Activated T-cell treated with anti-CD3 and anti-CD28 coated beads, Interleukin-2, amount 50 U/mL, for 1 hour (primary cell): ENCODE measurements at regions not wholly inside any gene's neighbourhood (a gene's known extent, or its start where the extent isn't known, plus 50 kb on each side); places are given as distances from the start of the nearest gene placed in this dataset.
"Not testable (repeated sequence)": the region's sequence is repeated elsewhere in the genome, so short reads cannot be mapped to it uniquely, and the experiment has no call there.

Experiments
- DNase-seq: peaks from one replicate; pipeline ENCODE4 v3.0.0-alpha.2; 2020

- DNase-seq, result no peak
These were observed 107.4 kb upstream of the NDUFV2 start for GRCh38 chr18:8995096-8995495.

GRCh38 chr18:8996771-8997432 lies 105.6 kb upstream of the NDUFV2 start:
- DNase-seq, result no peak

DNA sequence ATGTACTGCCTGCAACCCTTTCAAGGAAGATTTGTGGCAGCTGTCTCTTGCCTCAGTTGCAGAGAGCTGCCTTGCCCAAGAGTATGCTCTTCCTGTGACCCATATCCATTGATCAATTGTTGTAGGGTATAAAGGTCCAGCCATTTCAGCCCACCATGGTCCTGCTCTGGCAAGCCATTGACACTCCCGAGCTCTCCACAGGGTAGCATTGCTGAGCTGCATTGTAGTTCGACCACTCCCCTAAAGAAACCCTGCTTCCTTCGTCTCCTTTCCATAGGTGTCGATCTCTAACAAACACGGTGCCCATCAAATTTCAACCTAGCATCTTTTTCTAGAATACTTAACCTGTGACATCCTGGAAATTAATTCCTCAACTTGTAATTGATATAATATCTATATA lies 104.9 kb upstream of the NDUFV2 start:
- no peak for DNase-seq

DNA sequence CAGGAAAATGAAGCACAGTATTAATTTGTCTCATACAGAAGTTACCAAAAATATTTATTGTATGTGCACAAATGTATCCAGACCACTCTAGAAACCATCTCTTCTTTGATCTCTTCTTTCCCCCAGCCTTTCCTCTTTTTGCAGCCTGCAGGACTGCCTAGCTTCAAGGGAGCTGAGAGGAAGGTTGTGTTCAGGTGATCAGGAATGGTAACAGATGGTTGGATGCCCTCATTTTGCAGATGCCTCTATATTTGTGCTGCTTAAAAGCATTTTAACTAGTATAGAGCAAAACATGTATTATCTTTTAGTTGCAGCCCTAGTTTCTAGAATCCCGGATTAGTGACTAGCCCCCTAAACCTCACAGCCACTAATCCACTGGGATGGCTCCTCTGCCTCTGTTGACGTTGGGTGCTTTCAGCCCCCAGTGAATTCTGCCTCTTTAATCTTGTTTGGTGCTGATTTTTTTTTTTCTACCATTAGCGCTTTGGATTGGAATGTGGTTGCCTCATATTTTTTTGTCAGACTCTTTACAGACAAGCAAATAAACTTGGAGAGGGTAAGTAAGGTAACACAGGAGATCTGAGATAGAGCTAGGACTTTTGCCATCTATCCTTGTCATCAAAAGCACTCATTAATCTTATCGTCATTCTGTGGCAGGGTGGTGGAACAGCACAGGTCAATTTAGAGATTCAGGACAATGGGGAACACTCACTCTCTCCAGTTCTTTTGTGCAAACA lies 103.8 kb upstream of the NDUFV2 start:
- no peak for DNase-seq

DNA sequence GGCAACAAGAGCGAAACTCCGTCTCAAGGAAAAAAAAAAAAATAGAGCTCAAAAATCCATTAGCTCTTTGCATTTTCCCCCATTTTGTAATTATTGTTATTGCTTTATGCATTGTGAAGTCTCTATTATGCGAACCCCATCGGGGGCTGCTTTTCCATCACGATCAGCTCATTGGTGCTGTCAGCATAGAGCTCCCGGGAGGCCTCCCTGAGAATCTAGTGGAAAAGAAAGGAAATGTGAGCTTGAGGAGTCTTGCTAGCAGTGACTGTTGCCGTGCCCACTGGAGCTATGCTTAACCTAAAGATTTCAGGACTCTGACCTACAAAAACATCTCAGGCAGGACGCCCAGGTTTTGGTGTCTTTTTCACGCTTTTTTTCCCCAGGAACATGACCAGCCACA lies 102.6 kb upstream of the NDUFV2 start:
- no peak for DNase-seq

GRCh38 chr18:9000733-9001132 lies 101.8 kb upstream of the NDUFV2 start:
- DNase-seq, result no peak

DNA sequence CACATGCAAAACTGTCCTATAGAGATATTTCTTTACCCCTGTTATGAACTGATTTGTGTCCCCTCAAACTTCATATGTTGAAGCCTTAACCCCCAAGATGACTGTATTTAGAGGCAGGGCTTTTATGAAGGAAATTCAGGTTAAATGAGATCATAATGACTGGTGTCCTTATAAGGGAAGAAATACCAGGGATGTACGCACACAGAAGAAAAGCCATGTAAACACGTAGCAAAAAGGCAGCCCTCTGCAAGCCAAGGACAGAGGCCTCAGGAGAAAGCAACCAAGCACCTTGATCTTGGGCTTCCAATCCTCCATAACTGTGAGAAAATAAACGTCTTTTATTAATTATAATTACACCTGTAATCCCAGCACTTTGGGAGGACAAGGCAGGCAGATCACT lies 101.3 kb upstream of the NDUFV2 start:
- no peak for DNase-seq

- no peak for DNase-seq
These were observed 98.9 kb upstream of the NDUFV2 start for GRCh38 chr18:9003406-9004100.

- DNase-seq, result not testable (repeated sequence)
These were observed 98.2 kb upstream of the NDUFV2 start for GRCh38 chr18:9004308-9004707.

DNA sequence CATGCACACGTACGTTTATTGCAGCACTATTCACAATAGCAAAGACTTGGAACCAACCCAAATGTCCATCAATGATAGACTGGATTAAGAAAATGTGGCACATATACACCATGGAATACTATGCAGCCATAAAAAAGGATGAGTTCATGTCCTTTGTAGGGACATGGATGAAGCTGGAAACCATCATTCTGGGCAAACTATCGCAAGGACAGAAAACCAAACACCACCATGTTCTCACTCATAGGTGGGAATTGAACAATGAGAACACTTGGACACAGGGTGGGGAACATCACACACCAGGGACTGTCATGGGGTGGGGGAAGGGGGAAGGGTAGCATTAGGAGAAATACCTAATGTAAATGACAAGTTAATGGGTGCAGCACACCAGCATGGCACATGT lies 94.8 kb upstream of the NDUFV2 start:
- DNase-seq, result not testable (repeated sequence)

GRCh38 chr18:9008200-9008708 lies 94.2 kb upstream of the NDUFV2 start:
- DNase-seq, result no peak

GRCh38 chr18:9008709-9009635 lies 93.5 kb upstream of the NDUFV2 start:
- no peak for DNase-seq

GRCh38 chr18:9009703-9010488 lies 92.6 kb upstream of the NDUFV2 start:
- no peak for DNase-seq

DNA sequence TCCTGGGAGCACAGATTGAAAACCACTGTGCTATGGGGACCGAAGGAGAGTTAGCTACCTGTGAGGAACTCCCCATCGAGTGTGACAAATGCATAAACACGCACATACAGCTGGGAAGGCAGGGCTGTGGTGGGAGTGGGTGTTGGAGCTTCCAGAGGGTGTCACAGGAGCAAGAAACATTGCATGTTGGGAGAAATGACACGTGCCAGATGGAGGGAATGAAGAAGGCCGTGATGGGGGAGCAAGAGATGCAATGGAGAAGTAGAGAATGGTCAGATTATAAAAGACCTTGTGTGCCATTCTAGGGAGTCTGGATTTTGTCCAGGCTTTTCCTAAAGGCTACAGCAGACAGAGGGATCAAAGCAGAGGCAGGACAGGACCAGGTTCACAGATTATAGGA lies 91.1 kb upstream of the NDUFV2 start:
- no peak for DNase-seq

DNA sequence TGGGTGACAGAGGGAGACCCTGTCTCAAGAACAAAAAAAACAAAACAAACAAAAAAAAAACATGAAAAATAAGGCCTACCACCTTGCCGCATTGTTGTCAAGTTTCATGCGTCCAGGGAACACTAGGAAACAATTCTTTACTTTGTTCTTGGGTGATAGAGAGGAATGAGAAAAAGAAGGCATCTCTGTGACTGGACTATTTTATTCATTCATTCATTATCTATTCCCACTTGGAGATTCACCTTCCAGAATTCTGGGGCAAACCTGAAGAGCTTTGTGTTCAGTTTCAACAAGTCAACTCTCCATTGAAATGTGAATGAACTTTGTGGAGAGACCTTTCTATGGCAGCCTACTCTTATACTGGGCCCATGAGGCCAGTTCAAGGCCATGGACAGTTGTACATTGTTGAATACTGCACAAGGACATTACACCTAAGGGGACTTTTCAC lies 88.5 kb upstream of the NDUFV2 start:
- no peak for DNase-seq

DNA sequence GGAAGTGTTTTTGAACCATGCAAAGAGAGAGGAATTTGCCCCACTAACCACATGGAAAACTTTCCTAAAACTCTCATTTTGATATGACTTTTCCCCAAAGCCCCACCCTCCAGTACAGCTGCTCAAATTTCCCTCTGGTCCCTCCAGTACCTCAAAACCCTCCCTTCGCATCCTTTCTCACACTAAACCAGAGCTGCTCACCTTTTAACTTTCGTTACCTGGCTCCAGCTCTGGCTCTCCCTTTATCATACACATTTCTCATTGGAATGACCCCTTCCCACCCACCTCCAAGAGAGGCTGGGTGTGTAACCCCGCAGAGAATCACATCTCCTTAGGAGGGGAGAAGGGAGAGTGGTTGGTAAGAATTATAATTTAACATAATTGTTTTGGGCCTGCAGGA lies 86.8 kb upstream of the NDUFV2 start:
- DNase-seq, result no peak

DNA sequence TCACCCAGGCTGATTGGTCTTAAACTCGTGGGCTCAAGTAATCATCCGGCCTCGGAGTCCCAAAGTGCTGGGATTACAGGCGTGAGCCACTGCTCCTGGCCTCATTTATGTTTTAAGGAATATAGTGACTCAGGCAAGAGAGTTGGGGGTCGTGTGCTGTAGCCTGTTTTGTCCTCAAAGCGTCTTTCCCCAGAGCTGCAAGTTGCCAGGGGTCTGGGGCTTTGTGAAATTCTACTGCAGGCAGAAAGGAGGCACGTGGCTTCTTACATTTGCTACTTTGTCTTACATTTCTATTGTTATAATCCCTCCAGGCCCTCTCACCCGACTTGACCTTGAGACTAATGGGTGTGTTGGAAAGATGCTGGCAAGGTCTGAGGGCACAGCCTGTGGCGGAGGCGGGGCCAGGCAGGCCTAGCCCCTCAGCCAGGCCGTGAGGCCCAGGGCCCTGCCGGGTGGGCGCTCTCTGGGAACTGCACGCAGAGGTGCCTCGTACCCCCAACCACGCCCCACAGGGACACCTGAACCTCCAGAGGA lies 85.8 kb upstream of the NDUFV2 start:
- no peak for DNase-seq

DNA sequence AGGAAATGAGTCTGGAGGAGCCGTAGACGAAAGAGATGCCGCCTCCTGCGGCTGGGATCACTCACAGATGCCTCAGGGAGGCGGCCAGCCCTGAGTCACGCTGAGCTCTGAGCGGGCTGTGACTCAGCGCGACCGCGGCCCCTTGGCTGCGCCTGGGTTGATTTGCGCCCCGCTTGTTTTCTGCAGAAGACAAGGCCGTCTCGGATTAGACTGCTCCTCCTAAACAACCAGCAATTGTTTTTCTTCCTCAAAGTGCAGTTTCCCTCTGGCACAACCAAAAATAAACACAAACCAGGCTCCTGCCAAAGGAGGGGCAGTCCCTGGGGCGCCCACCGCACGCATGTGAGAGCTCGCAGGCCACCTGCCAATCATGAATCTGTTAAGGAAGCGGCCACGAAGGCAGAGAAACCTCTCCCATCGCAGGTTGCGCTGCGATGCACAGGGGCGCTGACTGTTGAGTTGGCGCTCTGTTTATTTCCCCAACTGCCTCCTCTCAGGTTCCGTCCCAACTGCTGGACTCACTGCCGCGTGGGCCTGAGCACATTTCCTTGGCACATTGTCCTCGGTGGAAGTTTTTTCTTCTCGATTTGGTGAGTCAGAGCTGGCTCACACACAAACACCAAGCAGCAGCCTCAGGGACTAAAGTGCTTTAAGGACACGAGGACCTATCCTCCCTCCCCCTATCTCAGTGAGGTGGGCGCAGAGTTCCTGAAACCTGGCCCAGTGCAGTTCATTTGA lies 85.2 kb upstream of the NDUFV2 start:
- DNase-seq, result peak; percentile 54

GRCh38 chr18:9017905-9018227 lies 84.6 kb upstream of the NDUFV2 start:
- DNase-seq, result no peak

DNA sequence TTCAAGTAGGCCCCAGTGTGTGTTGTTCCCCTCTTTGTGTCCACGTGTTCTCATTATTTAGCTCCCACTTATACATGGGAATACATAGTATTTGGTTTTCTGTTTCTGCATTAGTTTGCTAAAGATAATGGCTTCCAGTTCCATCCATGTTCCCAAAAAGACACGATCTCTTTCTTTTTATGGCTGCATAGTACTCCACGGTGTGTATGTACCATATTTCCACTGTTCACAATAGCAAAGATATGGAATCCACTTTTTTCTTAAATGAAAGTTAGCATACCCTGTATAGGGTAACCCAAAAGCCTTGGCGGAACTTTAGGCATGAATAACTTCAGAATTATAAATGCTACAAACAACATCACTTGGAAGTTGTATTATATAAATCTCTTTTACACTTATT lies 83.4 kb upstream of the NDUFV2 start:
- DNase-seq, result no peak

DNA sequence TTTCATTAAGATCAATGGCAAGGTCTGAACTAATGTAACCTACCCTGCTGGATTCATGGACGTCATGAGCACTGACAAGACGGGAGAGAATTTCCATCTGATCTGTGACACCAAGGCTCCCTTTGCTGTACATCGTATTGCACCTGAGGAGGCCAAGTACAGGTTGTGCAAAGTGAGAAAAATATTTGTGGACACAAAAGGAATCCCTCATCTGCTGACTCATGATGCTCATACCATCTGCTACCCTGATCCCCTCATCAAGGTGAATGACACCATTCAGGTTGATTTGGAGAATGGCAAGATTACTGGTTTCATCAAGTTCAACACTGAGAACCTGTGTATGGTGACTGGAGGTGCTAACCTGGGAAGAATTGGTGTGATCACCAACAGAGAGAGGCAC lies 82.3 kb upstream of the NDUFV2 start:
- DNase-seq, result no peak
